ENCODE measurements at regions not wholly inside any gene's neighbourhood (a gene's known extent, or its start where the extent isn't known, plus 50 kb on each side); places are given as distances from the start of the nearest gene placed in this dataset.

GRCh38 chr1:219041818-219042217 lies 131.9 kb upstream of the LYPLAL1 start:
- no peak overlapping the region for H3K27ac ChIP-seq (ENCODE audit: insufficient read depth in 1 of 2, low read depth in 1 of 2, low read length in 2 of 2, poor library complexity in 1 of 2, severe bottlenecking in 2 of 2)
- no peak for DNase-seq
- H3K9me3 ChIP-seq (ENCODE audit: control extremely low read depth in 1 of 5, control insufficient read depth in 4 of 5, insufficient read depth in 2 of 5, low read depth in 1 of 5, low read length in 4 of 5): peaks cover 0 to 2% (median 0%) of the 10 kb centered on the region in 5 experiments
- ChIA-PET CTCF (no interaction called here), POLR2A (no interaction called here)
- H3K4me1 ChIP-seq (ENCODE audit: control extremely low read depth in 1 of 4, control insufficient read depth in 4 of 4, insufficient read depth in 4 of 4, low read length in 3 of 4): no peaks in the 10 kb centered on the region
- H3K27me3 ChIP-seq (replicated peaks in 2 of 5; ENCODE audit: control insufficient read depth in 4 of 5, insufficient read depth in 5 of 5, low read length in 4 of 5): no peaks in the 10 kb centered on the region
- no peak overlapping the region for H3K4me3 ChIP-seq (ENCODE audit: control insufficient read depth in 1 of 7, extremely low read depth in 1 of 7, insufficient read depth in 4 of 7, low read depth in 2 of 7, low read length in 6 of 7)
- no peaks in the 10 kb centered on the region for H3K36me3 ChIP-seq (ENCODE audit: control insufficient read depth in 4 of 4, insufficient read depth in 4 of 4, low read length in 3 of 4)
- no CpG with 5 or more reads among the region's 1 CpG for WGBS (ENCODE audit: insufficient coverage)

GRCh38 chr1:219042769-219043168 lies 130.9 kb upstream of the LYPLAL1 start:
- CTCF ChIA-PET: no interaction called here
- H3K4me1 ChIP-seq (ENCODE audit: control extremely low read depth in 1 of 4, control insufficient read depth in 4 of 4, insufficient read depth in 4 of 4, low read length in 3 of 4): no peaks in the 10 kb centered on the region

GRCh38 chr1:219045246-219045645 lies 128.4 kb upstream of the LYPLAL1 start:
- no peak overlapping the region for H3K4me3 ChIP-seq (ENCODE audit: control insufficient read depth in 1 of 7, extremely low read depth in 1 of 7, insufficient read depth in 4 of 7, low read depth in 2 of 7, low read length in 6 of 7)
- H3K27ac ChIP-seq (ENCODE audit: insufficient read depth in 1 of 2, low read depth in 1 of 2, low read length in 2 of 2, poor library complexity in 1 of 2, severe bottlenecking in 2 of 2): no peak overlapping the region
- no peaks in the 10 kb centered on the region for H3K4me1 ChIP-seq (ENCODE audit: control extremely low read depth in 1 of 4, control insufficient read depth in 4 of 4, insufficient read depth in 4 of 4, low read length in 3 of 4)
- ChIA-PET CTCF (no interaction called here), POLR2A (no interaction called here)
- H3K36me3 ChIP-seq (ENCODE audit: control insufficient read depth in 4 of 4, insufficient read depth in 4 of 4, low read length in 3 of 4): no peaks in the 10 kb centered on the region
- DNase-seq: no peak
- 97% methylated on average over 3 of the region's 3 CpGs for WGBS (ENCODE audit: insufficient coverage)
- peaks cover 0 to 2% (median 0%) of the 10 kb centered on the region in 5 experiments for H3K9me3 ChIP-seq (ENCODE audit: control extremely low read depth in 1 of 5, control insufficient read depth in 4 of 5, insufficient read depth in 2 of 5, low read depth in 1 of 5, low read length in 4 of 5)
- no peaks in the 10 kb centered on the region for H3K27me3 ChIP-seq (replicated peaks in 2 of 5; ENCODE audit: control insufficient read depth in 4 of 5, insufficient read depth in 5 of 5, low read length in 4 of 5)

More at GRCh38 chr1:219042769-219043168, 130.9 kb upstream of the LYPLAL1 start:
- Histone ChIP-seq H3K27ac (ENCODE audit: insufficient read depth in 1 of 2, low read depth in 1 of 2, low read length in 2 of 2, poor library complexity in 1 of 2, severe bottlenecking in 2 of 2) (no peak overlapping the region), H3K9me3 (ENCODE audit: control extremely low read depth in 1 of 5, control insufficient read depth in 4 of 5, insufficient read depth in 2 of 5, low read depth in 1 of 5, low read length in 4 of 5) (peaks cover 0 to 2% (median 0%) of the 10 kb centered on the region in 5 experiments), H3K27me3 (replicated peaks in 2 of 5; ENCODE audit: control insufficient read depth in 4 of 5, insufficient read depth in 5 of 5, low read length in 4 of 5) (no peaks in the 10 kb centered on the region), H3K36me3 (ENCODE audit: control insufficient read depth in 4 of 4, insufficient read depth in 4 of 4, low read length in 3 of 4) (no peaks in the 10 kb centered on the region), H3K4me3 (ENCODE audit: control insufficient read depth in 1 of 7, extremely low read depth in 1 of 7, insufficient read depth in 4 of 7, low read depth in 2 of 7, low read length in 6 of 7) (no peak overlapping the region)
- no CpG with 5 or more reads among the region's 2 CpGs for WGBS (ENCODE audit: insufficient coverage)
- no peak for DNase-seq
- POLR2A ChIA-PET: no interaction called here

GRCh38 chr1:219049501-219049900 lies 124.2 kb upstream of the LYPLAL1 start:
- Histone ChIP-seq H3K27me3 (replicated peaks in 2 of 5; ENCODE audit: control insufficient read depth in 4 of 5, insufficient read depth in 5 of 5, low read length in 4 of 5) (no peaks in the 10 kb centered on the region), H3K4me3 (ENCODE audit: control insufficient read depth in 1 of 7, extremely low read depth in 1 of 7, insufficient read depth in 4 of 7, low read depth in 2 of 7, low read length in 6 of 7) (no peak overlapping the region), H3K4me1 (ENCODE audit: control extremely low read depth in 1 of 4, control insufficient read depth in 4 of 4, insufficient read depth in 4 of 4, low read length in 3 of 4) (no peaks in the 10 kb centered on the region), H3K9me3 (ENCODE audit: control extremely low read depth in 1 of 5, control insufficient read depth in 4 of 5, insufficient read depth in 2 of 5, low read depth in 1 of 5, low read length in 4 of 5) (no peaks in the 10 kb centered on the region), H3K36me3 (ENCODE audit: control insufficient read depth in 4 of 4, insufficient read depth in 4 of 4, low read length in 3 of 4) (no peaks in the 10 kb centered on the region), H3K27ac (ENCODE audit: insufficient read depth in 1 of 2, low read depth in 1 of 2, low read length in 2 of 2, poor library complexity in 1 of 2, severe bottlenecking in 2 of 2) (no peak overlapping the region)
- POLR2A ChIA-PET: interaction anchor here (0.5 kb wide), 1 partner anchor 1048 kb away, joined by 3 read pairs; no protein-coding TSS in a partner anchor
- CTCF ChIA-PET: no interaction called here
- DNase-seq: no peak
- WGBS (ENCODE audit: insufficient coverage): 98% methylated on average over 3 of the region's 4 CpGs

DNA sequence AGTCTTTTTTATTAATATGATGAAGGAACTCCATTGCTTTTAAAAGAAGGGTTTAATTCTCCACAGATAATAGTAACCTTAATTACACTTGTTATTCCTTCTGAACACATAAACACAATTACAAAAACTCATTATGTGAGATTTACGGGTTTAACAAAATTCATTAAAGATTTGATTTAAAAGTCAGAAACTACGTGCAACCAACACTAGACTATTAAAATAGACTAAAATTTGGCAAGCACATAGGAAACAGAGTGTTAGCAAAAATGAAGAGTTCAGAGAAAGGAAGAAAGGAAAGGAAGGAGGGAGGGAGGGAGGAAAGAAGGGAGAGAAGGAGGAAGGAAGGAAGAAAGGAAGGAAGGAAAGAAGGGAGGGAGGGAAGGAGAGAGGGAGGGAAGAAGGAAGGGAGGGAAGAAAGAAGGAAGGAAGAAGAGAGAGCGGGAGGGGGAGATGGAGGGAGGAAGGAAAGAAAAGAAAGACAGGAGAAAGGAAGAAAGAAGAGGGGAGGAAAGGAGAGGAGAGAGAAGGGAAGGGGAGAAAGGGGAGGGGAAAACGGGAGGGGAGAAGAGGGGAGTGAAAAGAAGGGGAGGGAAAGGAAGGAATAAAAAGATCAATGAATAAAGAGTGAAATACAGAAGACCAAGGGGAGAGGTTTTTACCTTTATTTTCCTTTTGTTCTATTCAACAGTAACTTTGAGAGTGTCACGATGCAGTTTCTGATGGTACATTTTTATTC lies 123.4 kb upstream of the LYPLAL1 start:
- WGBS (ENCODE audit: insufficient coverage): 79% methylated on average over 2 of the region's 5 CpGs
- Histone ChIP-seq H3K4me1 (ENCODE audit: control extremely low read depth in 1 of 4, control insufficient read depth in 4 of 4, insufficient read depth in 4 of 4, low read length in 3 of 4) (no peaks in the 10 kb centered on the region), H3K36me3 (ENCODE audit: control insufficient read depth in 4 of 4, insufficient read depth in 4 of 4, low read length in 3 of 4) (no peaks in the 10 kb centered on the region), H3K9me3 (ENCODE audit: control extremely low read depth in 1 of 5, control insufficient read depth in 4 of 5, insufficient read depth in 2 of 5, low read depth in 1 of 5, low read length in 4 of 5) (no peaks in the 10 kb centered on the region), H3K27ac (ENCODE audit: insufficient read depth in 1 of 2, low read depth in 1 of 2, low read length in 2 of 2, poor library complexity in 1 of 2, severe bottlenecking in 2 of 2) (no peak overlapping the region), H3K27me3 (replicated peaks in 2 of 5; ENCODE audit: control insufficient read depth in 4 of 5, insufficient read depth in 5 of 5, low read length in 4 of 5) (no peaks in the 10 kb centered on the region), H3K4me3 (ENCODE audit: control insufficient read depth in 1 of 7, extremely low read depth in 1 of 7, insufficient read depth in 4 of 7, low read depth in 2 of 7, low read length in 6 of 7) (no peak overlapping the region)
- ChIA-PET POLR2A (no interaction called here), CTCF (no interaction called here)
- no peak for DNase-seq

DNA sequence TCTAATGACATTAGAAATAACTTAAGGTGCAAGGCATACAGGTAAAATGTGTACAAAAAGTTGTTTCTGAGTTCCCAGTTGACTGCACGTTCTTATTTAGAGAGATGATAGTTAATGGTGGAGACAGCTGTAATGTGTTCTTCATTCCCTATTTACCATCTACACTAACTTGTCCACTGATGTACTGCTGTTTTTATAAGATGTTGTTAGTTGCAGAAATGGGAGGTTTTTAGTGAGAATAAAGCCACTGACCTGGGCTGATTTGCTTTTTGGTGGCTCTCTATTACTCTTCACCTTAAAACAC lies 122.9 kb upstream of the LYPLAL1 start:
- POLR2A ChIA-PET: no interaction called here
- no peaks in the 10 kb centered on the region for H3K36me3 ChIP-seq (ENCODE audit: control insufficient read depth in 4 of 4, insufficient read depth in 4 of 4, low read length in 3 of 4)
- H3K27me3 ChIP-seq (replicated peaks in 2 of 5; ENCODE audit: control insufficient read depth in 4 of 5, insufficient read depth in 5 of 5, low read length in 4 of 5): no peaks in the 10 kb centered on the region
- H3K4me3 ChIP-seq (ENCODE audit: control insufficient read depth in 1 of 7, extremely low read depth in 1 of 7, insufficient read depth in 4 of 7, low read depth in 2 of 7, low read length in 6 of 7): no peak overlapping the region
- CTCF ChIA-PET: no interaction called here
- no peaks in the 10 kb centered on the region for H3K4me1 ChIP-seq (ENCODE audit: control extremely low read depth in 1 of 4, control insufficient read depth in 4 of 4, insufficient read depth in 4 of 4, low read length in 3 of 4)
- WGBS (ENCODE audit: insufficient coverage): no CpG with 5 or more reads among the region's 1 CpG
- no peak overlapping the region for H3K27ac ChIP-seq (ENCODE audit: insufficient read depth in 1 of 2, low read depth in 1 of 2, low read length in 2 of 2, poor library complexity in 1 of 2, severe bottlenecking in 2 of 2)
- no peak for DNase-seq
- H3K9me3 ChIP-seq (ENCODE audit: control extremely low read depth in 1 of 5, control insufficient read depth in 4 of 5, insufficient read depth in 2 of 5, low read depth in 1 of 5, low read length in 4 of 5): no peaks in the 10 kb centered on the region

- Histone ChIP-seq H3K4me3 (ENCODE audit: control insufficient read depth in 1 of 7, extremely low read depth in 1 of 7, insufficient read depth in 4 of 7, low read depth in 2 of 7, low read length in 6 of 7) (no peak overlapping the region), H3K36me3 (ENCODE audit: control insufficient read depth in 4 of 4, insufficient read depth in 4 of 4, low read length in 3 of 4) (no peaks in the 10 kb centered on the region), H3K27me3 (replicated peaks in 2 of 5; ENCODE audit: control insufficient read depth in 4 of 5, insufficient read depth in 5 of 5, low read length in 4 of 5) (no peaks in the 10 kb centered on the region), H3K4me1 (ENCODE audit: control extremely low read depth in 1 of 4, control insufficient read depth in 4 of 4, insufficient read depth in 4 of 4, low read length in 3 of 4) (no peaks in the 10 kb centered on the region), H3K9me3 (ENCODE audit: control extremely low read depth in 1 of 5, control insufficient read depth in 4 of 5, insufficient read depth in 2 of 5, low read depth in 1 of 5, low read length in 4 of 5) (no peaks in the 10 kb centered on the region), H3K27ac (ENCODE audit: insufficient read depth in 1 of 2, low read depth in 1 of 2, low read length in 2 of 2, poor library complexity in 1 of 2, severe bottlenecking in 2 of 2) (no peak overlapping the region)
- 100% methylated on average over 2 of the region's 4 CpGs for WGBS (ENCODE audit: insufficient coverage)
- DNase-seq: no peak
- ChIA-PET CTCF (no interaction called here), POLR2A (no interaction called here)
These were observed 122.1 kb upstream of the LYPLAL1 start for GRCh38 chr1:219051547-219051946.
